ENCODE measurements at regions not wholly inside any gene's neighbourhood (a gene's known extent, or its start where the extent isn't known, plus 50 kb on each side); places are given as distances from the start of the nearest gene placed in this dataset.

GRCh38 chr13:79267560-79267959, 138.5 kb downstream of the RBM26 start:
- Histone ChIP-seq H3K27ac (ENCODE audit: low read depth, low read length) (no peak overlapping the region), H3K4me1 (ENCODE audit: control insufficient read depth in 5 of 5, insufficient read depth in 5 of 5, low read length in 5 of 5) (no peaks in the 10 kb centered on the region), H3K9me3 (ENCODE audit: control insufficient read depth in 5 of 5, low read length in 5 of 5) (peaks cover 0 to 9% (median 0%) of the 10 kb centered on the region in 5 donors), H3K4me3 (ENCODE audit: low read depth in 1 of 5, low read length in 5 of 5) (no peak overlapping the region), H3K9ac (ENCODE audit: low read length in 5 of 5) (no peak overlapping the region), H3K36me3 (ENCODE audit: control insufficient read depth in 5 of 5, insufficient read depth in 5 of 5, low read length in 5 of 5) (no peaks in the 10 kb centered on the region), H3K27me3 (ENCODE audit: control insufficient read depth in 5 of 5, insufficient read depth in 4 of 5, low read length in 5 of 5) (no peaks in the 10 kb centered on the region)

GRCh38 chr13:79258489-79258888, 147.6 kb downstream of the RBM26 start:
- H3K27ac ChIP-seq (ENCODE audit: low read depth, low read length) = no peak overlapping the region
- no peaks in the 10 kb centered on the region for H3K36me3 ChIP-seq (ENCODE audit: control insufficient read depth in 5 of 5, insufficient read depth in 5 of 5, low read length in 5 of 5)
- H3K27me3 ChIP-seq (ENCODE audit: control insufficient read depth in 5 of 5, insufficient read depth in 4 of 5, low read length in 5 of 5) = no peaks in the 10 kb centered on the region
- H3K4me1 ChIP-seq (ENCODE audit: control insufficient read depth in 5 of 5, insufficient read depth in 5 of 5, low read length in 5 of 5) = no peaks in the 10 kb centered on the region
- no peak overlapping the region for H3K4me3 ChIP-seq (ENCODE audit: low read depth in 1 of 5, low read length in 5 of 5)
- H3K9me3 ChIP-seq (ENCODE audit: control insufficient read depth in 5 of 5, low read length in 5 of 5) = no peaks in the 10 kb centered on the region
- no peak overlapping the region for H3K9ac ChIP-seq (ENCODE audit: low read length in 5 of 5)

- no peak overlapping the region for H3K4me3 ChIP-seq (ENCODE audit: low read depth in 1 of 5, low read length in 5 of 5)
- H3K9me3 ChIP-seq (ENCODE audit: control insufficient read depth in 5 of 5, low read length in 5 of 5) = no peaks in the 10 kb centered on the region
- no peak overlapping the region for H3K9ac ChIP-seq (ENCODE audit: low read length in 5 of 5)
- no peaks in the 10 kb centered on the region for H3K36me3 ChIP-seq (ENCODE audit: control insufficient read depth in 5 of 5, insufficient read depth in 5 of 5, low read length in 5 of 5)
- no peaks in the 10 kb centered on the region for H3K4me1 ChIP-seq (ENCODE audit: control insufficient read depth in 5 of 5, insufficient read depth in 5 of 5, low read length in 5 of 5)
- H3K27me3 ChIP-seq (ENCODE audit: control insufficient read depth in 5 of 5, insufficient read depth in 4 of 5, low read length in 5 of 5) = no peaks in the 10 kb centered on the region
- H3K27ac ChIP-seq (ENCODE audit: low read depth, low read length) = no peak overlapping the region
These were observed 159.5 kb downstream of the RBM26 start for GRCh38 chr13:79246578-79246949.

GRCh38 chr13:79245937-79246577, 160.0 kb downstream of the RBM26 start:
- no peak overlapping the region for H3K9ac ChIP-seq (ENCODE audit: low read length in 5 of 5)
- no peak overlapping the region for H3K27ac ChIP-seq (ENCODE audit: low read depth, low read length)
- no peaks in the 10 kb centered on the region for H3K27me3 ChIP-seq (ENCODE audit: control insufficient read depth in 5 of 5, insufficient read depth in 4 of 5, low read length in 5 of 5)
- H3K4me1 ChIP-seq (ENCODE audit: control insufficient read depth in 5 of 5, insufficient read depth in 5 of 5, low read length in 5 of 5) = no peaks in the 10 kb centered on the region
- no peak overlapping the region for H3K4me3 ChIP-seq (ENCODE audit: low read depth in 1 of 5, low read length in 5 of 5)
- no peaks in the 10 kb centered on the region for H3K9me3 ChIP-seq (ENCODE audit: control insufficient read depth in 5 of 5, low read length in 5 of 5)
- H3K36me3 ChIP-seq (ENCODE audit: control insufficient read depth in 5 of 5, insufficient read depth in 5 of 5, low read length in 5 of 5) = no peaks in the 10 kb centered on the region

- Histone ChIP-seq H3K27ac (ENCODE audit: low read depth, low read length) (no peak overlapping the region), H3K4me1 (ENCODE audit: control insufficient read depth in 5 of 5, insufficient read depth in 5 of 5, low read length in 5 of 5) (no peaks in the 10 kb centered on the region), H3K9ac (ENCODE audit: low read length in 5 of 5) (no peak overlapping the region), H3K4me3 (ENCODE audit: low read depth in 1 of 5, low read length in 5 of 5) (no peak overlapping the region), H3K9me3 (ENCODE audit: control insufficient read depth in 5 of 5, low read length in 5 of 5) (no peaks in the 10 kb centered on the region), H3K36me3 (ENCODE audit: control insufficient read depth in 5 of 5, insufficient read depth in 5 of 5, low read length in 5 of 5) (no peaks in the 10 kb centered on the region), H3K27me3 (ENCODE audit: control insufficient read depth in 5 of 5, insufficient read depth in 4 of 5, low read length in 5 of 5) (no peaks in the 10 kb centered on the region)
These were observed 164.4 kb downstream of the RBM26 start for GRCh38 chr13:79241697-79242096.

GRCh38 chr13:79237981-79238380, 168.1 kb downstream of the RBM26 start:
- H3K9ac ChIP-seq (ENCODE audit: low read length in 5 of 5) = no peak overlapping the region
- H3K4me3 ChIP-seq (ENCODE audit: low read depth in 1 of 5, low read length in 5 of 5) = no peak overlapping the region
- H3K4me1 ChIP-seq (ENCODE audit: control insufficient read depth in 5 of 5, insufficient read depth in 5 of 5, low read length in 5 of 5) = no peaks in the 10 kb centered on the region
- H3K27me3 ChIP-seq (ENCODE audit: control insufficient read depth in 5 of 5, insufficient read depth in 4 of 5, low read length in 5 of 5) = no peaks in the 10 kb centered on the region
- H3K36me3 ChIP-seq (ENCODE audit: control insufficient read depth in 5 of 5, insufficient read depth in 5 of 5, low read length in 5 of 5) = no peaks in the 10 kb centered on the region
- H3K9me3 ChIP-seq (ENCODE audit: control insufficient read depth in 5 of 5, low read length in 5 of 5) = no peaks in the 10 kb centered on the region
- H3K27ac ChIP-seq (ENCODE audit: low read depth, low read length) = no peak overlapping the region

- Histone ChIP-seq H3K27me3 (ENCODE audit: control insufficient read depth in 5 of 5, insufficient read depth in 4 of 5, low read length in 5 of 5) (no peaks in the 10 kb centered on the region), H3K27ac (ENCODE audit: low read depth, low read length) (no peak overlapping the region), H3K36me3 (ENCODE audit: control insufficient read depth in 5 of 5, insufficient read depth in 5 of 5, low read length in 5 of 5) (no peaks in the 10 kb centered on the region), H3K4me3 (ENCODE audit: low read depth in 1 of 5, low read length in 5 of 5) (no peak overlapping the region), H3K4me1 (ENCODE audit: control insufficient read depth in 5 of 5, insufficient read depth in 5 of 5, low read length in 5 of 5) (no peaks in the 10 kb centered on the region), H3K9ac (ENCODE audit: low read length in 5 of 5) (no peak overlapping the region), H3K9me3 (ENCODE audit: control insufficient read depth in 5 of 5, low read length in 5 of 5) (no peaks in the 10 kb centered on the region)
These were observed 174.2 kb downstream of the RBM26 start for GRCh38 chr13:79231887-79232286.

- no peaks in the 10 kb centered on the region for H3K9me3 ChIP-seq (ENCODE audit: control insufficient read depth in 5 of 5, low read length in 5 of 5)
- no peaks in the 10 kb centered on the region for H3K36me3 ChIP-seq (ENCODE audit: control insufficient read depth in 5 of 5, insufficient read depth in 5 of 5, low read length in 5 of 5)
- H3K9ac ChIP-seq (ENCODE audit: low read length in 5 of 5) = no peak overlapping the region
- no peaks in the 10 kb centered on the region for H3K27me3 ChIP-seq (ENCODE audit: control insufficient read depth in 5 of 5, insufficient read depth in 4 of 5, low read length in 5 of 5)
- H3K27ac ChIP-seq (ENCODE audit: low read depth, low read length) = no peak overlapping the region
- H3K4me1 ChIP-seq (ENCODE audit: control insufficient read depth in 5 of 5, insufficient read depth in 5 of 5, low read length in 5 of 5) = no peaks in the 10 kb centered on the region
- H3K4me3 ChIP-seq (ENCODE audit: low read depth in 1 of 5, low read length in 5 of 5) = no peak overlapping the region
These were observed 176.3 kb downstream of the RBM26 start for GRCh38 chr13:79229761-79230160.

GRCh38 chr13:79228972-79229371, 177.1 kb downstream of the RBM26 start:
- Histone ChIP-seq H3K4me1 (ENCODE audit: control insufficient read depth in 5 of 5, insufficient read depth in 5 of 5, low read length in 5 of 5) (no peaks in the 10 kb centered on the region), H3K36me3 (ENCODE audit: control insufficient read depth in 5 of 5, insufficient read depth in 5 of 5, low read length in 5 of 5) (no peaks in the 10 kb centered on the region), H3K4me3 (ENCODE audit: low read depth in 1 of 5, low read length in 5 of 5) (no peak overlapping the region), H3K27me3 (ENCODE audit: control insufficient read depth in 5 of 5, insufficient read depth in 4 of 5, low read length in 5 of 5) (no peaks in the 10 kb centered on the region), H3K9me3 (ENCODE audit: control insufficient read depth in 5 of 5, low read length in 5 of 5) (no peaks in the 10 kb centered on the region), H3K9ac (ENCODE audit: low read length in 5 of 5) (no peak overlapping the region), H3K27ac (ENCODE audit: low read depth, low read length) (no peak overlapping the region)

GRCh38 chr13:79227418-79227817, 178.6 kb downstream of the RBM26 start:
- Histone ChIP-seq H3K27ac (ENCODE audit: low read depth, low read length) (no peak overlapping the region), H3K4me1 (ENCODE audit: control insufficient read depth in 5 of 5, insufficient read depth in 5 of 5, low read length in 5 of 5) (no peaks in the 10 kb centered on the region), H3K9me3 (ENCODE audit: control insufficient read depth in 5 of 5, low read length in 5 of 5) (no peaks in the 10 kb centered on the region), H3K9ac (ENCODE audit: low read length in 5 of 5) (no peak overlapping the region), H3K4me3 (ENCODE audit: low read depth in 1 of 5, low read length in 5 of 5) (no peak overlapping the region), H3K36me3 (ENCODE audit: control insufficient read depth in 5 of 5, insufficient read depth in 5 of 5, low read length in 5 of 5) (no peaks in the 10 kb centered on the region), H3K27me3 (ENCODE audit: control insufficient read depth in 5 of 5, insufficient read depth in 4 of 5, low read length in 5 of 5) (no peaks in the 10 kb centered on the region)

- Histone ChIP-seq H3K36me3 (ENCODE audit: control insufficient read depth in 5 of 5, insufficient read depth in 5 of 5, low read length in 5 of 5) (no peaks in the 10 kb centered on the region), H3K27ac (ENCODE audit: low read depth, low read length) (no peak overlapping the region), H3K4me3 (ENCODE audit: low read depth in 1 of 5, low read length in 5 of 5) (no peak overlapping the region), H3K4me1 (ENCODE audit: control insufficient read depth in 5 of 5, insufficient read depth in 5 of 5, low read length in 5 of 5) (no peaks in the 10 kb centered on the region), H3K27me3 (ENCODE audit: control insufficient read depth in 5 of 5, insufficient read depth in 4 of 5, low read length in 5 of 5) (no peaks in the 10 kb centered on the region), H3K9me3 (ENCODE audit: control insufficient read depth in 5 of 5, low read length in 5 of 5) (no peaks in the 10 kb centered on the region), H3K9ac (ENCODE audit: low read length in 5 of 5) (no peak overlapping the region)
These were observed 179.1 kb downstream of the RBM26 start for GRCh38 chr13:79226938-79227337.
